Astrocyte (in vitro differentiated cells and primary cell): ENCODE measurements at regions not wholly inside any gene's neighbourhood (a gene's known extent, or its start where the extent isn't known, plus 50 kb on each side); places are given as distances from the start of the nearest gene placed in this dataset.

Experiments
- DNase-seq: peaks from one replicate; pipeline ENCODE4 v3.0.0-alpha.2; 2010; ENCODE audit warnings: low read depth
- FAIRE-seq: peaks from 2 replicates; lab custom pipeline; 2011; peaks lifted over from hg19 to GRCh38; lab: Jason Lieb, UNC
- H2AFZ ChIP-seq: 2 replicates; pipeline ENCODE4 v1.6.0; 2012; ENCODE audit warnings: low read depth, low read length, inconsistent platforms
- H3K27ac ChIP-seq: 2 replicates; pipeline ENCODE4 v1.5.1; 2011; ENCODE audit warnings: low read depth, low read length, inconsistent platforms
- H3K27me3 ChIP-seq: 2 replicates; pipeline ENCODE4 v1.6.0; 2011; ENCODE audit warnings: low read length, inconsistent platforms; ENCODE audit not compliant: insufficient read depth
- H3K36me3 ChIP-seq: 2 replicates; pipeline ENCODE4 v1.5.1; 2011; ENCODE audit warnings: low read length, inconsistent platforms; ENCODE audit not compliant: insufficient read depth
- H3K4me1 ChIP-seq: 2 replicates; pipeline ENCODE4 v1.5.1; 2011; ENCODE audit warnings: low read length, inconsistent platforms; ENCODE audit not compliant: insufficient read depth
- H3K4me2 ChIP-seq: 2 replicates; pipeline ENCODE4 v1.6.0; 2012; ENCODE audit warnings: low read length, inconsistent platforms
- H3K4me3 ChIP-seq: 2 replicates; pipeline ENCODE4 v1.5.1; 2011; ENCODE audit warnings: low read depth, mild to moderate bottlenecking, low read length, inconsistent platforms; ENCODE audit not compliant: insufficient read depth
- H3K79me2 ChIP-seq: 2 replicates; pipeline ENCODE4 v1.6.0; 2012; ENCODE audit warnings: mild to moderate bottlenecking, low read length, inconsistent platforms; ENCODE audit not compliant: insufficient read depth
- H3K9ac ChIP-seq: 2 replicates; pipeline ENCODE4 v1.6.0; 2012; ENCODE audit warnings: mild to moderate bottlenecking, low read length, inconsistent platforms
- H3K9me3 ChIP-seq: 2 replicates; pipeline ENCODE4 v1.5.1; 2012; ENCODE audit warnings: low read depth, mild to moderate bottlenecking, low read length, inconsistent platforms; ENCODE audit not compliant: insufficient read depth
- H4K20me1 ChIP-seq: 2 replicates; pipeline ENCODE4 v1.6.0; 2012; ENCODE audit warnings: low read length, inconsistent platforms; ENCODE audit not compliant: insufficient read depth
- H3K27ac Mint-ChIP-seq: one replicate; pipeline ENCODE4 v1.8.0; 2021; ENCODE audit warnings: mild to moderate bottlenecking, mixed read lengths; ENCODE audit not compliant: unreplicated experiment
- H3K27me3 Mint-ChIP-seq: one replicate; pipeline ENCODE4 v1.8.0; 2021; ENCODE audit warnings: low read depth, mixed read lengths; ENCODE audit not compliant: unreplicated experiment
- H3K36me3 Mint-ChIP-seq: one replicate; pipeline ENCODE4 v1.8.0; 2021; ENCODE audit warnings: low read depth, mixed read lengths; ENCODE audit not compliant: unreplicated experiment
- H3K4me1 Mint-ChIP-seq: one replicate; pipeline ENCODE4 v1.8.0; 2021; ENCODE audit warnings: low read depth, mixed read lengths; ENCODE audit not compliant: unreplicated experiment
- H3K4me3 Mint-ChIP-seq: one replicate; pipeline ENCODE4 v1.8.0; 2021; ENCODE audit warnings: mild to moderate bottlenecking, moderate library complexity, mixed read lengths; ENCODE audit not compliant: unreplicated experiment
- H3K9me3 Mint-ChIP-seq: one replicate; pipeline ENCODE4 v1.8.0; 2021; ENCODE audit warnings: mild to moderate bottlenecking, mixed read lengths; ENCODE audit not compliant: unreplicated experiment
- EZH2 ChIP-seq: IDR thresholded peaks from 2 replicates; pipeline ENCODE4 v1.6.1; 2012; ENCODE audit warnings: mild to moderate bottlenecking, low read length, inconsistent platforms; ENCODE audit not compliant: insufficient read depth
- TF ChIP-seq, protein P1 (sequence below): IDR thresholded peaks from 2 replicates; pipeline ENCODE4 v1.5.1; 2011; ENCODE audit warnings: low read depth, mild to moderate bottlenecking, inconsistent platforms, low read length, moderate library complexity; ENCODE audit not compliant: insufficient read depth

DNA sequence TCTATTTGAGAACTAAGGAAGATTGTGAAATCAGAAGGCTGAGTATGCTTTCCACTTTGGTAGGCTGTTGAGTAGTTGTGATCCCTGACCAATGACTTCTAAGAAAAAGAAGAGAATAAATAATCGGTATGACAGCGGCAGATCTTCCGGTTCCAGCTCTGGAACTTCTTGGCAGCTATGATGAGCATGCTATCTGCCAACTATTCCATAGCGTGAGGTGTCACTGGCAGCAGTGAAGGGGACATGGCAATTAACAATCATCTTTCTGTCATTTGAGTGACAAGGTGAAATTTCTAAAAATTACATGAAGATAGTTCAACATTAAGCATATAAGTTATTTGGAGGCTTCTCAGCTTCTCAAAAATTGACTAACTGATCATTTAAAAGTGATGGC lies 140.1 kb upstream of the NETO1 start:
- DNase-seq (no peak), FAIRE-seq (no peak)
- no peak overlapping the region for H3K9ac ChIP-seq
- no peak overlapping the region for H3K4me2 ChIP-seq
- H3K79me2 ChIP-seq = no peaks in the 10 kb centered on the region
- no peaks in the 10 kb centered on the region for H3K9me3 Mint-ChIP-seq
- no peak overlapping the region for H2AFZ ChIP-seq
- no peak for TF ChIP-seq EZH2
- TF ChIP-seq, protein P1, sequence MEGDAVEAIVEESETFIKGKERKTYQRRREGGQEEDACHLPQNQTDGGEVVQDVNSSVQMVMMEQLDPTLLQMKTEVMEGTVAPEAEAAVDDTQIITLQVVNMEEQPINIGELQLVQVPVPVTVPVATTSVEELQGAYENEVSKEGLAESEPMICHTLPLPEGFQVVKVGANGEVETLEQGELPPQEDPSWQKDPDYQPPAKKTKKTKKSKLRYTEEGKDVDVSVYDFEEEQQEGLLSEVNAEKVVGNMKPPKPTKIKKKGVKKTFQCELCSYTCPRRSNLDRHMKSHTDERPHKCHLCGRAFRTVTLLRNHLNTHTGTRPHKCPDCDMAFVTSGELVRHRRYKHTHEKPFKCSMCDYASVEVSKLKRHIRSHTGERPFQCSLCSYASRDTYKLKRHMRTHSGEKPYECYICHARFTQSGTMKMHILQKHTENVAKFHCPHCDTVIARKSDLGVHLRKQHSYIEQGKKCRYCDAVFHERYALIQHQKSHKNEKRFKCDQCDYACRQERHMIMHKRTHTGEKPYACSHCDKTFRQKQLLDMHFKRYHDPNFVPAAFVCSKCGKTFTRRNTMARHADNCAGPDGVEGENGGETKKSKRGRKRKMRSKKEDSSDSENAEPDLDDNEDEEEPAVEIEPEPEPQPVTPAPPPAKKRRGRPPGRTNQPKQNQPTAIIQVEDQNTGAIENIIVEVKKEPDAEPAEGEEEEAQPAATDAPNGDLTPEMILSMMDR = no peak
- H3K9me3 ChIP-seq = no peaks in the 10 kb centered on the region
- H3K27me3 Mint-ChIP-seq = no peaks in the 10 kb centered on the region
- H4K20me1 ChIP-seq = no peaks in the 10 kb centered on the region
- H3K27ac Mint-ChIP-seq = no peak overlapping the region
- no peak overlapping the region for H3K27ac ChIP-seq
- peaks cover 2% of the 10 kb centered on the region for H3K4me1 Mint-ChIP-seq
- H3K27me3 ChIP-seq = no peaks in the 10 kb centered on the region
- no peak overlapping the region for H3K4me3 ChIP-seq
- no peak overlapping the region for H3K4me3 Mint-ChIP-seq
- no peaks in the 10 kb centered on the region for H3K36me3 Mint-ChIP-seq
- no peaks in the 10 kb centered on the region for H3K4me1 ChIP-seq
- no peaks in the 10 kb centered on the region for H3K36me3 ChIP-seq

DNA sequence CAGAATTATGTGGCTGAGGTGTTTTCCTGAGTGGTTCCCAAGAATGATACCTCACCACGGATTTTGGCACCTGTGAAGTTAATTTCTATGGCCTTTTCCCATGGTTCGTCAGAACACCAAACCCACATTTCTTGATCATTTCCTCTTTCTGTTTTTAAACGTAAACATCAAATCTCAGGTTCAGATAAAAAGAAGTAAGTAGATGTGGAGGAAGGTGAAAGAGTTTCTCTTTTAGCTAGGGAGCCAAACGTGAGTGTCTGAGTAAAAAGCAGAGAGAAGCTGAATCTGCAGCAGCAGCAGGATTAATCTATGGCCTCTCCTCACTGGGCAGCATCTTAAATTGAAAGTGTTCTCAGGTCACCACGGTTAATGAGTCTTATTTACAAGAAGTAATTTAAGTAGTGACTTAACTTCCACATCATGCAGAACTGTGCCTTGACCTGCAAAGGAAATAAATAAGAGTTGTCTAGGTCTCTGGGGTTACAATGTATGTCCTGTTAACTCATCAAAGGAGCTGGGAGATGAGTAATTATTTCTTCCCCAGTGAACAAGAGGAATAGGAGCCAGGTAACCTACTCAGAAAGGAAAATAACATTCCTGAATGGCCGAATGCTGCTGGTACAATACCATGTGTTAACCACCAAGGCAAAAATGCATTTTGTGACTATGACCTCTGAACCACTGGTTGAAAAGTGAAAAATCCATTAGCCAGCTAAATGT lies 139.6 kb upstream of the NETO1 start:
- H3K4me1 Mint-ChIP-seq = peaks cover 2% of the 10 kb centered on the region
- no peaks in the 10 kb centered on the region for H3K36me3 Mint-ChIP-seq
- no peaks in the 10 kb centered on the region for H3K36me3 ChIP-seq
- no peaks in the 10 kb centered on the region for H3K79me2 ChIP-seq
- H3K9ac ChIP-seq = no peak overlapping the region
- no peaks in the 10 kb centered on the region for H3K27me3 Mint-ChIP-seq
- H3K9me3 Mint-ChIP-seq = no peaks in the 10 kb centered on the region
- DNase-seq (peak; percentile 15), FAIRE-seq (no peak)
- no peak overlapping the region for H2AFZ ChIP-seq
- H3K27ac ChIP-seq = no peak overlapping the region
- no peak overlapping the region for H3K4me3 ChIP-seq
- H3K4me2 ChIP-seq = no peak overlapping the region
- H3K9me3 ChIP-seq = no peaks in the 10 kb centered on the region
- no peaks in the 10 kb centered on the region for H3K27me3 ChIP-seq
- no peaks in the 10 kb centered on the region for H4K20me1 ChIP-seq
- H3K4me3 Mint-ChIP-seq = no peak overlapping the region
- H3K4me1 ChIP-seq = no peaks in the 10 kb centered on the region
- TF ChIP-seq, protein P1 = no peak
- TF ChIP-seq EZH2 = no peak
- H3K27ac Mint-ChIP-seq = no peak overlapping the region

DNA sequence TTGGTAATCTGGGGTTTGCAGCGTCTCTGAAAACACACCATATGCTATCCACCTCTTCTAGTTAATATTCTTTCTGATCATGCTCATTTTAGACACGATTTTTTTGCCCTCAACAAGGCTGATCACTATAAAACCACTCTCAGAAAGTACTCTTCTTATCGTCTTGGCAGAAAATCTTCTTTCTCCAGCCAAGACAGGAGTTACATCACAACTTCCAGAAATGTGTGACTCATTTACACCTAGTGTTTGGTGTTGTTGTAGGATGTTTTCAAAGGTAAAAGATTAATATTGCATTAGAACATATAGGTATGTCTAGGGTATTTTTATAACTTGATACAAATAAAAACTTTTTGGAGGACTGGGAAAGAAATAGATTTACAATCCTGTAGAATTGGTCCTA lies 138.5 kb upstream of the NETO1 start:
- FAIRE-seq = no peak
- Histone ChIP-seq H3K4me1 (no peaks in the 10 kb centered on the region), H3K9me3 (no peaks in the 10 kb centered on the region), H3K79me2 (no peaks in the 10 kb centered on the region), H3K36me3 (no peaks in the 10 kb centered on the region), H2AFZ (no peak overlapping the region), H3K4me2 (no peak overlapping the region), H3K27me3 (no peaks in the 10 kb centered on the region), H3K27ac (no peak overlapping the region), H3K9ac (no peak overlapping the region), H3K4me3 (no peak overlapping the region), H4K20me1 (no peaks in the 10 kb centered on the region)
- H3K4me3 Mint-ChIP-seq = no peak overlapping the region
- no peak overlapping the region for H3K27ac Mint-ChIP-seq
- H3K27me3 Mint-ChIP-seq = no peaks in the 10 kb centered on the region
- H3K36me3 Mint-ChIP-seq = no peaks in the 10 kb centered on the region
- TF ChIP-seq EZH2 = no peak
- TF ChIP-seq, protein P1 = no peak
- peak; percentile 12 for DNase-seq
- no peaks in the 10 kb centered on the region for H3K9me3 Mint-ChIP-seq
- H3K4me1 Mint-ChIP-seq = peaks cover 2% of the 10 kb centered on the region
